Natural killer cell (primary cell): ENCODE measurements at regions not wholly inside any gene's neighbourhood (a gene's known extent, or its start where the extent isn't known, plus 50 kb on each side); places are given as distances from the start of the nearest gene placed in this dataset.
"Not testable (repeated sequence)": the region's sequence is repeated elsewhere in the genome, so short reads cannot be mapped to it uniquely, and the experiment has no call there.

ENCODE experiments used
- ATAC-seq, 3 donors: fragments of 150-1000 bp in 2 of 3; fragments of 200-7000 bp in 1 of 3; cut with Tn5 transposase; 1 replicate in 1 of 3; 2 replicates in 2 of 3; pipeline ENCODE4 v1.10.0; 2021; ENCODE audit warnings: mild to moderate bottlenecking in 2 of 3, moderate library complexity in 2 of 3
- DNase-seq, 2 donors: peaks; one replicate each; pipeline versions ENCODE4 v3.0.0 to v3.0.0-alpha.2; 2013 to 2021; ENCODE audit warnings: mixed read lengths in 1 of 2
- H3K27ac ChIP-seq: one replicate; pipeline ENCODE4 v1.5.1; 2013; ENCODE audit warnings: mild to moderate bottlenecking, low read length
- H3K27me3 ChIP-seq: one replicate; pipeline ENCODE4 v1.6.1; 2013; ENCODE audit warnings: low read length; ENCODE audit not compliant: control insufficient read depth, insufficient read depth
- H3K36me3 ChIP-seq: one replicate; pipeline ENCODE4 v1.6.1; 2013; ENCODE audit warnings: low read length; ENCODE audit not compliant: control insufficient read depth, insufficient read depth
- H3K4me1 ChIP-seq: one replicate; pipeline ENCODE4 v1.6.1; 2013; ENCODE audit warnings: low read length; ENCODE audit not compliant: control insufficient read depth, insufficient read depth
- H3K4me3 ChIP-seq: one replicate; pipeline ENCODE4 v1.5.1; 2013; ENCODE audit warnings: low read length
- H3K9me3 ChIP-seq: one replicate; pipeline ENCODE4 v1.6.1; 2013; ENCODE audit warnings: low read length; ENCODE audit not compliant: control insufficient read depth, insufficient read depth
- H3K27ac Mint-ChIP-seq, 2 donors: one replicate each; pipeline ENCODE4 v1.8.0; 2022; ENCODE audit warnings: mild to moderate bottlenecking in 2 of 2, mixed read lengths in 2 of 2, moderate library complexity in 1 of 2
- H3K27me3 Mint-ChIP-seq, 2 donors: one replicate each; pipeline ENCODE4 v1.8.0; 2022; ENCODE audit warnings: low read depth in 2 of 2, mixed read lengths in 2 of 2
- H3K36me3 Mint-ChIP-seq: one replicate; pipeline ENCODE4 v1.8.0; 2022; ENCODE audit warnings: mixed read lengths
- H3K4me1 Mint-ChIP-seq, 2 donors: one replicate each; pipeline ENCODE4 v1.8.0; 2022; ENCODE audit warnings: mixed read lengths in 2 of 2
- H3K4me3 Mint-ChIP-seq: one replicate; pipeline ENCODE4 v1.8.0; 2022; ENCODE audit warnings: mild to moderate bottlenecking, moderate library complexity, mixed read lengths
- H3K9me3 Mint-ChIP-seq, 2 donors: one replicate each; pipeline ENCODE4 v1.8.0; 2022; ENCODE audit warnings: mixed read lengths in 2 of 2
- WGBS: methylation state at CpG from one replicate; pipeline ENCODE4 v1.1.7; 2013; ENCODE audit warnings: missing lambda C conversion rate; ENCODE audit not compliant: insufficient coverage; 5-methylcytosine and 5-hydroxymethylcytosine counted together
- intact Hi-C: fragments of 100-400 bp; cut with micrococcal nuclease; formaldehyde crosslinking; loops from one replicate; pipeline ENCODE4 v1.14.2; 2022
- TF ChIP-seq, protein P1 (sequence below): fragments of 200-600 bp; IDR thresholded peaks from one replicate; pipeline ENCODE4 v1.8.0; 2022; ENCODE audit warnings: antibody characterized with exemption

DNA sequence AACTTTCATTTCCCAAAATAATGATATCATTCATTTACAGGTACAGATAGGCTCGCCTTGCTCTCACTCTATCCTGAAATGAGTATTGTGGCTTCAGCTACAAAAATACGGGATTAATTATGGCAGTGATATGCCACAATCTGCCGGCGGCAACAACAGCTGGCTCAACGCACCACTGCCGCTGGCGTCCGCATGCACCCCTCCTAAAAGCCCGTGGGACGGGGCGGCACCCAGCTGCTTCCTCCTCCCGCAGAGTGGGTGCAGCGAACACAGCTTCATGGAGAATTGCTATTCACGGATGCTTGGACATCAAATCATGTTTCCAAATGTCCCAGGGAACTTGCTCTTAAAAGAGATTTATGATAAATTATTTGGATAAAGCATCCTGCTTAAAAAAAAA, 266.8 kb downstream of the TEX29 start:
- Histone ChIP-seq H3K36me3 (no peaks in the 10 kb centered on the region), H3K4me1 (no peaks in the 10 kb centered on the region), H3K27ac (no peak overlapping the region), H3K27me3 (no peaks in the 10 kb centered on the region), H3K4me3 (no peak overlapping the region), H3K9me3 (no peaks in the 10 kb centered on the region)
- WGBS: 92% methylated on average over 14 of the region's 14 CpGs
- H3K4me3 Mint-ChIP-seq: no peak overlapping the region
- H3K9me3 Mint-ChIP-seq: peaks cover 2 to 8% of the 10 kb centered on the region in 2 donors
- H3K27ac Mint-ChIP-seq: no peak overlapping the region
- intact Hi-C loops: no loop called here
- DNase-seq: no peak
- H3K27me3 Mint-ChIP-seq: peaks cover 9 to 25% of the 10 kb centered on the region in 2 donors
- H3K4me1 Mint-ChIP-seq: no peaks in the 10 kb centered on the region
- ATAC-seq: no peak
- TF ChIP-seq, protein P1, sequence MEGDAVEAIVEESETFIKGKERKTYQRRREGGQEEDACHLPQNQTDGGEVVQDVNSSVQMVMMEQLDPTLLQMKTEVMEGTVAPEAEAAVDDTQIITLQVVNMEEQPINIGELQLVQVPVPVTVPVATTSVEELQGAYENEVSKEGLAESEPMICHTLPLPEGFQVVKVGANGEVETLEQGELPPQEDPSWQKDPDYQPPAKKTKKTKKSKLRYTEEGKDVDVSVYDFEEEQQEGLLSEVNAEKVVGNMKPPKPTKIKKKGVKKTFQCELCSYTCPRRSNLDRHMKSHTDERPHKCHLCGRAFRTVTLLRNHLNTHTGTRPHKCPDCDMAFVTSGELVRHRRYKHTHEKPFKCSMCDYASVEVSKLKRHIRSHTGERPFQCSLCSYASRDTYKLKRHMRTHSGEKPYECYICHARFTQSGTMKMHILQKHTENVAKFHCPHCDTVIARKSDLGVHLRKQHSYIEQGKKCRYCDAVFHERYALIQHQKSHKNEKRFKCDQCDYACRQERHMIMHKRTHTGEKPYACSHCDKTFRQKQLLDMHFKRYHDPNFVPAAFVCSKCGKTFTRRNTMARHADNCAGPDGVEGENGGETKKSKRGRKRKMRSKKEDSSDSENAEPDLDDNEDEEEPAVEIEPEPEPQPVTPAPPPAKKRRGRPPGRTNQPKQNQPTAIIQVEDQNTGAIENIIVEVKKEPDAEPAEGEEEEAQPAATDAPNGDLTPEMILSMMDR: no peak
- H3K36me3 Mint-ChIP-seq: no peaks in the 10 kb centered on the region

GRCh38 chr13:111589321-111589720, 268.9 kb downstream of the TEX29 start:
- Mint-ChIP-seq H3K27me3 (peaks cover 9 to 13% of the 10 kb centered on the region in 2 donors), H3K4me3 (no peak overlapping the region), H3K36me3 (no peaks in the 10 kb centered on the region), H3K4me1 (no peaks in the 10 kb centered on the region), H3K27ac (no peak overlapping the region), H3K9me3 (peaks cover 2 to 8% of the 10 kb centered on the region in 2 donors)
- DNase-seq (no peak), ATAC-seq (peak in 1 of 3 donors; percentile 42)
- no peaks in the 10 kb centered on the region for H3K36me3 ChIP-seq
- 85% methylated on average over 4 of the region's 4 CpGs for WGBS
- H3K9me3 ChIP-seq: no peaks in the 10 kb centered on the region
- H3K27me3 ChIP-seq: no peaks in the 10 kb centered on the region
- no peaks in the 10 kb centered on the region for H3K4me1 ChIP-seq
- TF ChIP-seq, protein P1: no peak
- no peak overlapping the region for H3K4me3 ChIP-seq
- intact Hi-C loops: no loop called here
- no peak overlapping the region for H3K27ac ChIP-seq

DNA sequence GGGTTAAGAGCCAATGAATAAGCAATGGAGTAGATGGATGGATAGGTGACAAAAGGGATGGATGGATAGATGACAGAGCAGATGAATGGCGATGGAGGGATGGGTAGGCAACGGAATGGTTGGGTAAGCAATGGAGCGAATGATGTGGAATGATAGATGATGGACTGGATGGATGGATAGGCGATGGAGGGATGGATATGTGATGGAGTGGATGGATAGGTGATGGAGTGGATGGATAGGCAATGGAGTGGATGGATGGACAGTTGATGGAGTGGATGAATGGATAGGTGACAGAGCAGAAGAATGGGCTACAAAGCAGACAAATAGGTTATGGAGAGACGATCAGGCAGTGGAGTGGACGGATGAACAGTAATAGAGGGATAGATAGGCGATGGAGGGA, 269.6 kb downstream of the TEX29 start:
- no peak for DNase-seq
- no peak overlapping the region for H3K27ac ChIP-seq
- 92% methylated on average over 7 of the region's 7 CpGs for WGBS
- H3K9me3 ChIP-seq: no peaks in the 10 kb centered on the region
- peaks cover 9 to 13% of the 10 kb centered on the region in 2 donors for H3K27me3 Mint-ChIP-seq
- no peak overlapping the region for H3K4me3 Mint-ChIP-seq
- no peaks in the 10 kb centered on the region for H3K36me3 Mint-ChIP-seq
- intact Hi-C loops: no loop called here
- ATAC-seq: no peak
- H3K4me1 Mint-ChIP-seq: no peaks in the 10 kb centered on the region
- H3K36me3 ChIP-seq: no peaks in the 10 kb centered on the region
- H3K27ac Mint-ChIP-seq: no peak overlapping the region
- no peak overlapping the region for H3K4me3 ChIP-seq
- no peaks in the 10 kb centered on the region for H3K4me1 ChIP-seq
- peaks cover 2 to 8% of the 10 kb centered on the region in 2 donors for H3K9me3 Mint-ChIP-seq
- no peaks in the 10 kb centered on the region for H3K27me3 ChIP-seq
- TF ChIP-seq, protein P1: no peak

DNA sequence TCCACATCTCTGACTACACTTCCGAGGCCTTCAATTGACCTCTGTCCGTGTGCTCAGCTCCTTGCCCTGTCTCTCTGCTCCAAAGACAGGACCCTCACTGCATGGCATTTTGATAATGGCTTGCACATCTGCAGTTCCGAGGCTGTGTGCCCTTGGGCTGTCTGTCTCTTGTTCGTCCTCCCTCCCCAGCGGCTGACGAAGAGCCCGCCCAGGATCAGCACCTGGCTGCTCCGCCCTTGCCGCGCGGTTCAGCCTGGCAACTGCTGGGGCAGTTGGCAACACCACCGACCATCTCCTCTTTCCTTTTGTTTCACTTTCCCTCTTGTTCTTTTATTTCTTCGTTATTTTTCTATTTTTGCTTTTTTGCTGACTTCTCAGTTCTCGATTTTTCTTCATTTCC, 270.4 kb downstream of the TEX29 start:
- DNase-seq (no peak), ATAC-seq (no peak)
- TF ChIP-seq, protein P1: no peak
- Mint-ChIP-seq H3K27me3 (peaks cover 11 to 13% of the 10 kb centered on the region in 2 donors), H3K27ac (no peak overlapping the region), H3K4me1 (no peaks in the 10 kb centered on the region), H3K36me3 (no peaks in the 10 kb centered on the region), H3K4me3 (no peak overlapping the region), H3K9me3 (peaks cover 2 to 8% of the 10 kb centered on the region in 2 donors)
- H3K27me3 ChIP-seq: no peaks in the 10 kb centered on the region
- WGBS: 90% methylated on average over 14 of the region's 14 CpGs
- intact Hi-C loops: no loop called here
- H3K27ac ChIP-seq: no peak overlapping the region
- H3K4me3 ChIP-seq: no peak overlapping the region
- H3K4me1 ChIP-seq: no peaks in the 10 kb centered on the region
- no peaks in the 10 kb centered on the region for H3K9me3 ChIP-seq
- H3K36me3 ChIP-seq: no peaks in the 10 kb centered on the region

- H3K27me3 Mint-ChIP-seq, intact Hi-C loops, H3K27me3 ChIP-seq, H3K4me3 ChIP-seq, H3K4me1 Mint-ChIP-seq, H3K36me3 ChIP-seq, H3K9me3 ChIP-seq, H3K9me3 Mint-ChIP-seq, H3K4me1 ChIP-seq, H3K36me3 Mint-ChIP-seq, ATAC-seq, H3K27ac ChIP-seq, H3K27ac Mint-ChIP-seq, H3K4me3 Mint-ChIP-seq, DNase-seq: not testable (repeated sequence)
- 93% methylated on average over 2 of the region's 4 CpGs for WGBS
Measured at GRCh38 chr13:111593490-111593889, 273.0 kb downstream of the TEX29 start.
